ENCODE measurements at regions not wholly inside any gene's neighbourhood (a gene's known extent, or its start where the extent isn't known, plus 50 kb on each side); places are given as distances from the start of the nearest gene placed in this dataset.

GRCh38 chr16:60820361-60820760 lies 1215.9 kb downstream of the CDH8 start:
- H3K9me3 ChIP-seq (ENCODE audit: severe bottlenecking), result no peaks in the 10 kb centered on the region
- H3K36me3 ChIP-seq, result no peaks in the 10 kb centered on the region
- TF ChIP-seq, protein P1, sequence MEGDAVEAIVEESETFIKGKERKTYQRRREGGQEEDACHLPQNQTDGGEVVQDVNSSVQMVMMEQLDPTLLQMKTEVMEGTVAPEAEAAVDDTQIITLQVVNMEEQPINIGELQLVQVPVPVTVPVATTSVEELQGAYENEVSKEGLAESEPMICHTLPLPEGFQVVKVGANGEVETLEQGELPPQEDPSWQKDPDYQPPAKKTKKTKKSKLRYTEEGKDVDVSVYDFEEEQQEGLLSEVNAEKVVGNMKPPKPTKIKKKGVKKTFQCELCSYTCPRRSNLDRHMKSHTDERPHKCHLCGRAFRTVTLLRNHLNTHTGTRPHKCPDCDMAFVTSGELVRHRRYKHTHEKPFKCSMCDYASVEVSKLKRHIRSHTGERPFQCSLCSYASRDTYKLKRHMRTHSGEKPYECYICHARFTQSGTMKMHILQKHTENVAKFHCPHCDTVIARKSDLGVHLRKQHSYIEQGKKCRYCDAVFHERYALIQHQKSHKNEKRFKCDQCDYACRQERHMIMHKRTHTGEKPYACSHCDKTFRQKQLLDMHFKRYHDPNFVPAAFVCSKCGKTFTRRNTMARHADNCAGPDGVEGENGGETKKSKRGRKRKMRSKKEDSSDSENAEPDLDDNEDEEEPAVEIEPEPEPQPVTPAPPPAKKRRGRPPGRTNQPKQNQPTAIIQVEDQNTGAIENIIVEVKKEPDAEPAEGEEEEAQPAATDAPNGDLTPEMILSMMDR (IDR thresholded peaks at IDR 0.05; ENCODE audit: low read depth, low read length), result no peak
- no peak overlapping the region for H3K4me3 ChIP-seq (ENCODE audit: low read depth, low read length)
- H3K27me3 ChIP-seq (ENCODE audit: insufficient read depth, low read depth, severe bottlenecking), result peaks cover 8% of the 10 kb centered on the region
- H3K27ac ChIP-seq, result no peak overlapping the region
- no peak for DNase-seq

GRCh38 chr16:60818465-60818864 lies 1217.8 kb downstream of the CDH8 start:
- TF ChIP-seq, protein P1 (IDR thresholded peaks at IDR 0.05; ENCODE audit: low read depth, low read length), result no peak
- H3K27ac ChIP-seq, result no peak overlapping the region
- no peak for DNase-seq
- no peaks in the 10 kb centered on the region for H3K36me3 ChIP-seq
- no peaks in the 10 kb centered on the region for H3K9me3 ChIP-seq (ENCODE audit: severe bottlenecking)
- H3K27me3 ChIP-seq (ENCODE audit: insufficient read depth, low read depth, severe bottlenecking), result peaks cover 8% of the 10 kb centered on the region
- H3K4me3 ChIP-seq (ENCODE audit: low read depth, low read length), result no peak overlapping the region

- TF ChIP-seq, protein P1 (IDR thresholded peaks at IDR 0.05; ENCODE audit: low read depth, low read length), result no peak
Measured at GRCh38 chr16:60816461-60816860, 1219.8 kb downstream of the CDH8 start.

GRCh38 chr16:60815865-60816264 lies 1220.4 kb downstream of the CDH8 start:
- no peaks in the 10 kb centered on the region for H3K9me3 ChIP-seq (ENCODE audit: severe bottlenecking)
- no peak overlapping the region for H3K4me3 ChIP-seq (ENCODE audit: low read depth, low read length)
- H3K36me3 ChIP-seq, result no peaks in the 10 kb centered on the region
- DNase-seq, result no peak
- no peak overlapping the region for H3K27ac ChIP-seq
- TF ChIP-seq, protein P1 (IDR thresholded peaks at IDR 0.05; ENCODE audit: low read depth, low read length), result no peak
- H3K27me3 ChIP-seq (ENCODE audit: insufficient read depth, low read depth, severe bottlenecking), result peaks cover 10% of the 10 kb centered on the region

More at GRCh38 chr16:60816461-60816860, 1219.8 kb downstream of the CDH8 start:
- Histone ChIP-seq H3K4me3 (ENCODE audit: low read depth, low read length) (no peak overlapping the region), H3K27ac (no peak overlapping the region), H3K36me3 (no peaks in the 10 kb centered on the region), H3K27me3 (ENCODE audit: insufficient read depth, low read depth, severe bottlenecking) (peaks cover 10% of the 10 kb centered on the region), H3K9me3 (ENCODE audit: severe bottlenecking) (no peaks in the 10 kb centered on the region)
- no peak for DNase-seq

DNA sequence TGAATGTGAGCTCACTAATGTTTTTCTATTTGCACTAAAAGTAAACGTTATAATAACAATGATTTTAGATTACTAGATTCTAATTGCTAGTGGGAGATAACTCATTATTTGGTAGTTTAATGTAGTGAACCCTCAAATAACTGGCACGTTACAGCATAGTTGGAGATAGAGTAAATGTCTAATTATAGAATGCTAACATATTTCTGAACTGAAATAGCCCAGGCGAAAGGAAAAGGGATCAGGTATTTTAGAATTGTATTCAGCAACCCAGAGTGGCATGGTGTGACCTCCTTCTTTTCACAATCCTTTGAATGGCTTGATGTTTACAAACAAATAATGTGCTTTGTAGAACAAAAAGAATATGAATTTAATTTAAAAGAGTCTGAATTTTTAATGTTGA lies 1221.2 kb downstream of the CDH8 start:
- TF ChIP-seq, protein P1 (IDR thresholded peaks at IDR 0.05; ENCODE audit: low read depth, low read length), result no peak
- Histone ChIP-seq H3K27me3 (ENCODE audit: insufficient read depth, low read depth, severe bottlenecking) (peaks cover 10% of the 10 kb centered on the region), H3K9me3 (ENCODE audit: severe bottlenecking) (no peaks in the 10 kb centered on the region), H3K27ac (no peak overlapping the region), H3K4me3 (ENCODE audit: low read depth, low read length) (no peak overlapping the region), H3K36me3 (no peaks in the 10 kb centered on the region)
- no peak for DNase-seq

- no peaks in the 10 kb centered on the region for H3K36me3 ChIP-seq
- DNase-seq, result no peak
- TF ChIP-seq, protein P1 (IDR thresholded peaks at IDR 0.05; ENCODE audit: low read depth, low read length), result no peak
- no peak overlapping the region for H3K4me3 ChIP-seq (ENCODE audit: low read depth, low read length)
- H3K9me3 ChIP-seq (ENCODE audit: severe bottlenecking), result no peaks in the 10 kb centered on the region
- no peak overlapping the region for H3K27ac ChIP-seq
- peaks cover 10% of the 10 kb centered on the region for H3K27me3 ChIP-seq (ENCODE audit: insufficient read depth, low read depth, severe bottlenecking)
Measured at GRCh38 chr16:60811657-60812056, 1224.6 kb downstream of the CDH8 start.

All from WERI-Rb-1 (cell line).